ENCODE measurements at regions not wholly inside any gene's neighbourhood (a gene's known extent, or its start where the extent isn't known, plus 50 kb on each side); places are given as distances from the start of the nearest gene placed in this dataset.

DNA sequence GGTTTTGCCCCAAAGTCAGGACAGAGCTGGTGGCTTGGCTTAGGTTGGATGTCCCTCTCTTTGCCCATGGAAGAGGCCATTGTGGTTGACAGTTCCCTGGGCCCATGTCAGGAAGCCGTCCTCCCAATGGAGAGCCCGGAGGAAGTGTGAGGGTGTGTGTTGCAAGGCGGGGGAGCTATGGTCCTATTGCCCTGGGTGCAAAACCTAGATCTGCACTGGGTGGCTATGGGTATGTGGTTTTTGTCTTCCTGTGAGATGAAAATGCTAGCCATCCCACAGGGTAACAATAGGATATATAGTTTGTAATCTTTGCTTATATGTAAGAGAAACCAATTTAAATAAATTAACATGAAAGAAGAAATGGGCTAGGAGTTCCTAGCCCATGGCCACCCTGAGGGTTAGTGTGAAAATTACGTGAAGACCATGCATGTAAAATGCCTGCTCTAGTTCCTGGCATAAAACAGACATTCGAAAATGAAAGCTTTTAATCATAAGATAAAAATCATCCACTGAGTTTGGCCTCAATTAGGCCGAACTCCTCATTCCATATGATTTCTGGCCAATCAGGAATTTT is 189.2 kb downstream of the PLPP4 start:
- TF ChIP-seq, protein P1, sequence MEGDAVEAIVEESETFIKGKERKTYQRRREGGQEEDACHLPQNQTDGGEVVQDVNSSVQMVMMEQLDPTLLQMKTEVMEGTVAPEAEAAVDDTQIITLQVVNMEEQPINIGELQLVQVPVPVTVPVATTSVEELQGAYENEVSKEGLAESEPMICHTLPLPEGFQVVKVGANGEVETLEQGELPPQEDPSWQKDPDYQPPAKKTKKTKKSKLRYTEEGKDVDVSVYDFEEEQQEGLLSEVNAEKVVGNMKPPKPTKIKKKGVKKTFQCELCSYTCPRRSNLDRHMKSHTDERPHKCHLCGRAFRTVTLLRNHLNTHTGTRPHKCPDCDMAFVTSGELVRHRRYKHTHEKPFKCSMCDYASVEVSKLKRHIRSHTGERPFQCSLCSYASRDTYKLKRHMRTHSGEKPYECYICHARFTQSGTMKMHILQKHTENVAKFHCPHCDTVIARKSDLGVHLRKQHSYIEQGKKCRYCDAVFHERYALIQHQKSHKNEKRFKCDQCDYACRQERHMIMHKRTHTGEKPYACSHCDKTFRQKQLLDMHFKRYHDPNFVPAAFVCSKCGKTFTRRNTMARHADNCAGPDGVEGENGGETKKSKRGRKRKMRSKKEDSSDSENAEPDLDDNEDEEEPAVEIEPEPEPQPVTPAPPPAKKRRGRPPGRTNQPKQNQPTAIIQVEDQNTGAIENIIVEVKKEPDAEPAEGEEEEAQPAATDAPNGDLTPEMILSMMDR (conservative IDR thresholded peaks at IDR 0.05 in 1 of 2, IDR thresholded peaks at IDR 0.05 in 1 of 2; ENCODE audit: low read depth in 1 of 2, low read length in 2 of 2): no peak
- no peak for TF ChIP-seq EZH2 (IDR thresholded peaks at IDR 0.05; ENCODE audit: low read length, missing control alignments)

Data from fibroblast of lung (primary cell).